D721Med (cell line): ENCODE measurements at regions not wholly inside any gene's neighbourhood (a gene's known extent, or its start where the extent isn't known, plus 50 kb on each side); places are given as distances from the start of the nearest gene placed in this dataset.

Source experiments
- DNase-seq: peaks from one replicate; pipeline ENCODE4 v3.0.0; 2011; ENCODE audit warnings: low spot score; ENCODE audit not compliant: insufficient read length
- FAIRE-seq: peaks from 2 replicates; lab custom pipeline; 2011; peaks lifted over from hg19 to GRCh38; lab: Jason Lieb, UNC
- CTCF ChIP-seq: IDR thresholded peaks from 2 replicates; pipeline ENCODE4 v1.5.1; 2012; ENCODE audit warnings: mild to moderate bottlenecking, control low read depth; ENCODE audit not compliant: insufficient read depth; ENCODE audit errors: missing control alignments

GRCh38 chr15:79178594-79178993, 88.0 kb upstream of the RASGRF1 start:
- TF ChIP-seq CTCF = no peak
- FAIRE-seq (no peak), DNase-seq (no peak)

- no peak for TF ChIP-seq CTCF
- FAIRE-seq = no peak
- DNase-seq = no peak
These were observed 85.6 kb upstream of the RASGRF1 start for GRCh38 chr15:79176151-79176550.

- FAIRE-seq (no peak), DNase-seq (no peak)
- TF ChIP-seq CTCF = no peak
These were observed 82.4 kb upstream of the RASGRF1 start for GRCh38 chr15:79172801-79173460.

- DNase-seq (no peak), FAIRE-seq (no peak)
- TF ChIP-seq CTCF = no peak
These were observed 81.5 kb upstream of the RASGRF1 start for GRCh38 chr15:79172032-79172481.

GRCh38 chr15:79171320-79172031, 80.9 kb upstream of the RASGRF1 start:
- no peak for TF ChIP-seq CTCF
- no peak for DNase-seq
- FAIRE-seq = no peak

GRCh38 chr15:79170256-79170664, 79.7 kb upstream of the RASGRF1 start:
- DNase-seq (no peak), FAIRE-seq (no peak)
- no peak for TF ChIP-seq CTCF
